GM12874 (cell line): ENCODE measurements at regions not wholly inside any gene's neighbourhood (a gene's known extent, or its start where the extent isn't known, plus 50 kb on each side); places are given as distances from the start of the nearest gene placed in this dataset.

Experiments used
- CTCF ChIP-seq: IDR thresholded peaks from 2 replicates; pipeline ENCODE4 v1.5.1; 2011; ENCODE audit warnings: low read depth, mild to moderate bottlenecking, control low read depth, low read length, moderate library complexity; ENCODE audit not compliant: insufficient read depth

- no peak for TF ChIP-seq CTCF
These were observed 123.1 kb upstream of the ACKR3 start for GRCh38 chr2:236446521-236446920.

DNA sequence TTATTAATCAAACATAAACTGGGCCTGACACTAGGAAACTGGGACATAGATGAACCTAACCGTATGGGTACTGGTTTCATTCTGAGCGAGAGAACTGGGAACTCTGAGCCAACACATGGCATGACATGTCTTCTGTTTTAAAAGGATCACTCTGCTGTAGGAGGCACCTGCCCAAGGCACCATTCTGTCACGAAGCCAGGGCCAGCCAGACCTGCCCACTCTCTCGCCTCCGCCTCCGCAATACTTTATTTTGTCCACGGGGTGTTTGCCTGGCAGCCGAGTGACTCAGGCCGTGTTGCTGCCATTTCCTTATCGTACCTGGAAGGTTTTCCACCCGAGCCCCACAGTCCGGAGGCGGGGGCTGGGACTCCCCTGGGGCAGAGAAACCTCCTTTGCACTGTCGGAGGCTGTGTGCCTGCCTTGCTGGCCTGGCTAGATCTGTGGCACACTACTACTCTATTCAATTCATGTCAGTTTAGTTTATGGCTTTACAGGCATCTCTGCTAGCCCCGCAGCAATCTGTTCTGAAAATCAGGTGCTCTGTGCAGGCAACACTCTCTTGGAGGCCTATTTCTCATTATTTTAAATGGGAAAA, 120.4 kb upstream of the ACKR3 start:
- no peak for TF ChIP-seq CTCF

GRCh38 chr2:236452238-236452637, 117.4 kb upstream of the ACKR3 start:
- no peak for TF ChIP-seq CTCF

- no peak for TF ChIP-seq CTCF
These were observed 115.5 kb upstream of the ACKR3 start for GRCh38 chr2:236454076-236454475.

DNA sequence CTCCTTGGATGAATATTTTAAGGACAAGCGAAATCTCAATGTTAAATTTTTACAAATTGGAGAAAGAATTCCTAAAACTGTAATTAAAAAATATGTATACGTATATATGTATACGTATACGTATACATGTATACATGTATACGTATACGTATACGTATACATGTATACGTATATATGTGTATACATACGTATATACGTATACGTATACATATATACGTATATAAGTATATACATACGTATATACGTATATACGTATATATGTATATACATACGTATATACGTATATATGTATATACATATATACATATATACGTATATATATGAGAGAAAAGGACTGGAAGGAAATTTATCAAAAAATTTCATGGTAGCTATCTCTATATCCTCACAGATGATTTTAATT, 110.2 kb upstream of the ACKR3 start:
- TF ChIP-seq CTCF, result no peak

DNA sequence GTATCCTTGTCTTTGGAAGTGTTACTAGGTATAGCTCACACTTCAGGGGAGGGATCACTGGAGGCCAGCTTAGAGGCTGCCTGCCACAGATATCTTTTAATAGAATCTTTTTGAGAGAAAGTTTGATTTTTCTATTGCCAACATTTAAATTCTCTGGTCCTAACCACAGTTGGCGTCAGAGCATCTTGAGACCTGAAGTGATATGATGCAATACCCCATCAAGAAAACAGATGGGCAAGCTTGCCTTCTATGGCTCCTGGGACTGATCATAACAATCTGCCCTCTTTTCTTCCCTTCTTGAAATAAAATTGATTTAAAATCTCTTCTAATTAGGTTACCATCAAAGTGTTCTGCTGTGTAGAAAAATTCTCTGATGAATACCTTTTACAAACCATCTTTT, 105.5 kb upstream of the ACKR3 start:
- TF ChIP-seq CTCF, result no peak

GRCh38 chr2:236472720-236473495, 96.7 kb upstream of the ACKR3 start:
- no peak for TF ChIP-seq CTCF
